HG03175 (cell line): ENCODE measurements at regions not wholly inside any gene's neighbourhood (a gene's known extent, or its start where the extent isn't known, plus 50 kb on each side); places are given as distances from the start of the nearest gene placed in this dataset.

Source experiments
- ATAC-seq: cut with Tn5 transposase; IDR thresholded peaks from one replicate; pipeline ENCODE4 v1.9.1; 2021; ENCODE audit warnings: mild to moderate bottlenecking, moderate library complexity; ENCODE audit not compliant: unreplicated experiment

DNA sequence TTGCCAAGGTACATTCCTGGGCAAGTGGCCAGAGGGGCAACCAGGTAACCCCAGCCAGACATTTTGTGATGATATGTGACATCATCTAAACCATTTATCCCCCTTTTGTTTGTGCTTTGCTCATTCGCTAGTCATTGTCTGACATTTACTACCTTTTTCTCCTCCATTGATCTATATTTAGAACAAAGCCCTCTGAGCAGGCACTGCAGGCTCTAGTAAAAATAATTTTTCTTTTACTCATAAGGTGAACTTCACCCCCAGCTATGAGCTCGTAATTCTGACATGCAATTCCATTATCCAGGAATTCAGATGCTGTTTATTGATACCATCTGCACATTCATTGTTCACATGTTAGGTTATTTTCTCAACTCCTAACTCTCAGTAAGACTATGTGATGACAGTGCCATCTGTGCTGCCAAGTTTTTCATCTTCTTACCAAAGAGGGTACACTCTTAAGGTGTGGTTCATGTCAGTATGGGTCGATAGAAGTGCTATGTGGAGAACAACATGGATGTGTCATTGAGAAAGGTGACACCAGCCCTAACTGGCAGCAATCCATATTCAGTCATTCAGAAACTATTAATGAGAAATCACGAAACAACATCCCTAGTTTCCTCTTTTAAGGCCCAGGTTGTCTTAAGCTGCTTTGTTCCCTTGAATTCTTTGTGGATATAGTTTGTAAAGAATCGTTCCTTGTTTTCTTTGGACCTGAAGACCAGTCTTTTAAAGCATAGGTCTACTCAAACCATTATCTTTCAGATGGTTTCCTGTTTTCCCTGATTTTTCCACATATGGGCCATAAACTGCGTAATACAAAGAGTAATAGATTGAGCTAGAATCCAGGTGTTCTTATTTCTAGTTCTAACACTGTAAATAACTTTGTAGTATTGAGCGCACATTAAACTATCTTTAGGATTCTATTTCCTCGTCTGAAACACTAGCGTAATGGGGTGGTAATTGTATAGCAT, 978.1 kb upstream of the CDH2 start:
- no peak for ATAC-seq

DNA sequence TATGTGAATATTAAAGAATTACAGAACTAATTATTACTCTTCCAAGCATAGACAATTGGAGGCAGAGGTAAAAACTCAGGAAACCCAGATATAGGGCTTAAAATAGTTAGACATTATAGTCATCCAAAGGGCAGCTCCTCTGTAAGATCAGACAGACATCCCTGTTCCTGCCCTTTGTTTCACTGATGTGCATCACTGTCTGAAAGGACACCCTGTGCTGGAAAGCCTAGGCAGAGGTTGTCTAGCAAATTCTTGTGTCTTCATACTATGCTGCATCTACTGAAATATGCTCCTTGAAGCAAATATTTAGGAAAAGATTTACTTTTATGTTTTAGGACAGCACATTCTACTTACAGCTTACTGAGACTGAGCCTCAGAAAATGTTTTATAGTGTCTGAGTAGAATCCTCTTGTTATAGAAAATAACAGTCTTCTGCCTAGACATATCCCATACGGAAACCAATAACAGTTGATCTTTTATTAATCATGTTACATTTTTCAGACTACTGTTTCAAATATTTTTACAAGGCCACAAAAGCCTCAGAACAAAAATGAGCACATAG, 977.3 kb upstream of the CDH2 start:
- ATAC-seq: no peak

DNA sequence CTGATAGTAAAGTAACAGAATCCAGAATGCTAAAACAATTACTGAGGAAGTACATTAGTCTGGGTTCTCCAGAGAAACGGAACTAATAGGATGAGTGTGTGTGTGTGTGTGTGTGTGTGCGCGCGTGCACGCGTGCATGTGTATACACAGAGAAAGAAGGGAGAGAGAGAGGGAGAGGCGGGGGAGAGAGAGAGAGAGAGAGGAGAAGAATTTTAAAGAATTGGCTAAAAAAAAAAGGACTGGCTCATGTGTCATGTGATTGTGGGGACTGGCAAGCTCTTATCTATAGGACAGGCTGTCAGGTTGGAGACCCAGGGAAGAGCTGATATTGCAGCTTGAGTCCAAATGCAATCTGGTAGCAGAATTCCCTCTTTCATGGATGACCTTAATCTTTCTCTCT, 976.2 kb upstream of the CDH2 start:
- ATAC-seq: no peak

DNA sequence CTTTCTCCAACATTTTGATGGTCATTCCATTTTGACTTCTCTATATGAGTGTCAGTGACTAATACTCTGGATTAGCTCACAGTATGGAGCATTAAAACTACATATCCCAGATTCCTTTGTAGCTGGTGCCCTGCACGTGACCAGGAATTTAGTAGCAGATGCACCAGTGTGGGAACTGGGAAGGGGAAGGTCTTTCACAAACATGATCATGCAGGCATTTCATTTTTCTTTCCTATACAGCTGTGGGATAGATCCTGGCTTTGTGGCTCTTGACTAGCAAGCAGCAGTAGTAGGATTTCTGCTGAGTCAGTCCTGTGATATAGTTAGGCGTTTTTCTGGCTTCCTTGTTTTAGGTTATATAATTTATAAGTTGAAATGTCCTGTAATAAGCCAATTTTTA, 971.0 kb upstream of the CDH2 start:
- no peak for ATAC-seq

DNA sequence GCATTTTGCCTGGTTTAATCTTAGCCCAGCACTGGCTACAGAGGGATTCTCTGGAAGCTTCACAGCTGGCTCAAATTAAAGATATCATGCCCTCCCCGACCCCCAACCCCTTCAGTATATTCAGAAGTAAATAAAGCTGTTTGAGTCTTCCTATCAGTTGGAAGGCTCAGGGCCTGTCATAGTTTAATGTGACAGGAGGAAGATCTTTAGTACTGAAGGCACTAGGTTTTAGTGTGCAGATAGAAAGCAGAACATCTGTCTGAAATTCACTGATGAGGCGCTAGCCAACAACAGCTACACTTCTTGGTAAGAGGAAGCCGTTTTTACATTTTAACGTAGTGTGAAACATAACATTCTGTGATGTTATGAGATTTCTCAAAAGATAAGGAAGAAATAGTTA, 969.1 kb upstream of the CDH2 start:
- no peak for ATAC-seq

DNA sequence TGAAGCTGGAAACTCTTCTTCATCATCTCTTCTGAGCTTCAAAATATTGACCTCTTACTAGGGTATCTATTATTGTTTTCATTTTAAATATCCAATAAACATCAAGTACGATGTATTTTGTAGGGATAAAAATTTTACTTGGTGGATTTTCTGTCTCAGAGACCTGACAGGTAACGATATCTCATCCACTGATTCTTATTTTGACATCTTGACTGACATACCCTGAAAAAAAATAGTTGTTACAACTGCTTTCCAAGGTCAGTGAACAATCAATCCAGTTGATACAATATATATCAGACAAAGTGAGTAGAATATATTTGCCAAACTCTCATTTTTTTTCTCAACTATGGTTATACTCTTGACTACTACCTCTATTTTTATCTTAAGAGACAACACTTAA, 963.7 kb upstream of the CDH2 start:
- no peak for ATAC-seq

DNA sequence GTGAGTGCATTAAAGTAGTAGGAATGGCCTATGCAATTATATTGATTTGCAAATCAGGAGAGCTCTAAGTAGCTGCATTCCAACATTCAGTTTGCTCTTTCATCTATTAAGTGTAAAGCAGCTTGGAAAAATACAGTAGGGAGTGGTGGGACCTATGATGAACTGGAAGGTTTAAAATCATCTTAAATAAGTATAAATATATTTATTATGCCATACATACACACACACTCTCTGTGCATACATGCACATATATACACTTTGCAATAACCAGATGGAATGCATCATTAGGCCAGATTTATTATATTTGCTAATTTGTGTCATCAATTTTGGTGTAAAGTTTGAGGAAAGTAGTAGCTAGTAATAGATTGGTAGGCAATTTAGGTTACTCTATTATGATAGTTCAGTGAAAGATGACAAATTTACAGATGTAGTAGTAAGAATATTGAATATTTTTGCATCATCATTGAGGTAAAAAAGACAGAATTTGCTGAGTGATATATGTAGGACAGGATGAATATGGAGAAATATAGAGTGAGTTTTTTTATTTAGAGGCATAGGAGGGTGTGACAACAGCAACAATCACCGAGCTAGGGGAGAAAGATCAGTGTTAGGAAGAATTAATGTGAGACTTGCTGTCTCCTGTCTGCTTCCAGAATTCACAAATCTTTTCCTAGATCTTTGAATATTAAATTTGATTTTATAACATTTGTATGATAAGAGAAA, 961.0 kb upstream of the CDH2 start:
- ATAC-seq: no peak

DNA sequence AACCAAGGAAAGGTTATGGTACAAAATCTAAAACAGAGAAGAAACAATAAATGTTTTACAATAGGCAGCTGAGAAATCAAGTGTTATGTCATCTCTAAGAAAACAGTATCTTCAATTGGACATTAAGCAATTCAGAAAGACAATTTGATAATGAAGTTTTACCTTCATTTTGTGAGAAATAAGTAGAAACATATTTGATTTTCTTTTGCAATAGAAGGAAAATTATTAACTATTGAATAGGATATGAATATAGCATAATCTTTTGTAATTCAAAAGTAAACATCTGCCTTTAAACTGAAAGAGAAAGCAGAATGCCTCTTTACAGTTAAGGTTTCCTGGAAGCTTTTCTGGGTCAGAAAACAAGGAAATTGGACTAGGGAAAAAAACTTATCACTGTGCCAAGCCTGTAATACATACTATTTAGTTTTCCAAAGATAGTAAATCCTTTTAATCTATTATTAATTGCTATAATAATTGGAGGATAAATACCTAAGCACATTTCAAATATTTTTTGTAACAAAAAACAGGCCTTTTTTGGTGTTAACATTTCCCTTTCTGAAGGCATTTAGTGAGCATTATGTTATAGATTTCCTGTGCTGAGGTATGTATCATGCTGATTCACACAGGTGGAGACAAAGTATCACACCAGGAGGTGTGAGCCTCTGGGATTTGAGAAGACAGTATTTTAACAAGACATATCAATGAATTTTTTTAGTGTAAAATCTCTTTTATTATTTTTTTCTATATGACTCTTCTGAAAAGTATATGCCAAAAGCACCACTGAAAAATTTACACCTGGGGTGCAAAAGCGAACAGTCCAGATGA, 947.0 kb upstream of the CDH2 start:
- no peak for ATAC-seq

DNA sequence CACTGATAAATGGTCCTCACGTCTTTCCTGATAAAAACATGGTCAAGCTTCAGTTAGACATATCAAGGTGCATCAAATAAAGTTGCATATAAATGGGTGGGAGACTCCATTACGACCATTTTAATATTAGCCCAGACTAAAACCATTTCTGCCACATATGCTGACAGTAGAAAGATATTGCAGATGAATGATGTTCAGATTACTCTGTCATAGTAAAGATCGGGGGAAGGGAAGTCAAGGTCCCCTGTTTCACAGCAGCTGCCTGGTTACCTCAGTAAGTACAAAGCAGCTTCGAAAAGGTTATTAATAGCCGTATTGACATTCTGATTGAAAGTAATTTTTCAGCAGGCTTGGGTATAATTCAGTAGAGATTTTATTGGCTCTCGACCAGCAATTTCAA, 927.7 kb upstream of the CDH2 start:
- ATAC-seq: no peak

DNA sequence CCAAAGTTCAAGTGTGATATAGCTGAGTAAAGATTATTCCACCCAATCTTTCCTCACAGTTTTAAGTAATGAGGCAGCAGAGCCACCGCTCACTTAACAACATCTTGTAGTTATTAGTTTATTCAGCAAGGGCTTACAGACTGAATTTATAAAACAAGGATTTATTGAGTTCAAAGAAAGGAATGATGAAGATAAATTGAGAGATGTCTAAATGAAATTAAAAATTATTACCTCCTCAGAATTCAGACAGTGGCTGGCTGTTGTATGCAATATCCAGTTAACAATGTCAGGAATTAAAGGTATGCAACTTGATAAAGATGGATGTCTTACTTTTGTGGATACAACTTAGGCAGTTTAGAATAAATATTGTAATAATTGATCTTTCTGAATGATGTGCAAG, 927.3 kb upstream of the CDH2 start:
- no peak for ATAC-seq

DNA sequence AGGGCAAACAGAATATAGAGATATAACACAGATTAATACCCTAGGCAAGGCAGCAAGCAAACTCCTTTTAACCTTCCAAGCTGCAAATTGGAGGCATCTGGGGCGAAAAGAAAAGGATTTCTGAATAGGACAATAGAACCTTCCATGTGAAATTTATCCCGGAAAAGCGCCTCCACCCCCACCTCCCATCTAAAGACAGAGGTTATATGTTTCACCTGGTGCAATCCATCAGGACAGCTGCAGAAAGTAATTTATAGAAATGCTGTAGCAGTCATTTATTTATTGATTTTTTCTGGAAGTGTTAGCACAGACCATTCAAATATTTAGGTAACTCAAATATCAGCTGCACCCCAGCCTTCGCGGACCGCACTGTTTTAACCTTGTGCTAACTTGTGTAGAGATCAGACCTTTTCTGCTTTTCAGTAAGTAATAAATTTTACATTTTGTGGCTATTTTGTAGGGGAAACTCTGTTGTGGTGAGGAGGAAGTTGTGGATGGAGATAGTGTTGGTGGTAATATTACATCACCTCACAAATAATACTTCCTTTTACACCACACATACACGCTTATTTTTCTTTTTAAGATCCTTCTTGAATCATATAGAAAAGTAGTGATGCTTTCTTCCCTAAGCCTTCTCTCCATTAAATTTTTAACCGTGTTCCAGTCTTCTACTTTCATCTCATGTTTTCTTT, 919.3 kb upstream of the CDH2 start:
- no peak for ATAC-seq

DNA sequence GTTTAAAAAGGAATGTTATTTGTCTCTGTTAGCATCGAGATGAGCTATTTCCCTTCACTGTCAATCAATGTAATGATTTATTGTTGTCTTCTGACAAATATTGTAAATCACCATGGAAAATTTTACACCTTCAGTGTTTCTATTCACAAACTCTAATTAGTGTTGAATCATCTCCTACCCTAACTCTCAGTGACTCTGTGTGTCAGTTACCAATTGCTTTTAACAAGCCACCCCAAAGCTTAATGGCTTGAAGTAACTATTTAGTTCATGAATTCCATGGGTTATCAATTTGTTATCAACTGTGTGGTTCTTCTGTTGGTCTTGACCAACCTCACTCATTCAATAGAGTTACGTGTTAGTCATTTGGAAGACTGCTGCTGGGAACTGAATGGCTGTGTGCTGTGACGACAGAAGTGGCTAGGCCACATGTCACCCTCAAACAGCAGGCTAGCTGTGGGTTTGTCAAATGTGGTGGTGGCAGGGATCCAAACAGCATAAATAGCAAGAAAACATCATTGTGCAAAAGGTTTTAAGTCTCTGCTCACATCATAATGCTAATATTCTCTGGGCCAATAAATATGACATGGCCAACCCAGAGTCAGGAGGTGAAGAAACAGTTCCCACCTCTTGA, 910.8 kb upstream of the CDH2 start:
- ATAC-seq: no peak

DNA sequence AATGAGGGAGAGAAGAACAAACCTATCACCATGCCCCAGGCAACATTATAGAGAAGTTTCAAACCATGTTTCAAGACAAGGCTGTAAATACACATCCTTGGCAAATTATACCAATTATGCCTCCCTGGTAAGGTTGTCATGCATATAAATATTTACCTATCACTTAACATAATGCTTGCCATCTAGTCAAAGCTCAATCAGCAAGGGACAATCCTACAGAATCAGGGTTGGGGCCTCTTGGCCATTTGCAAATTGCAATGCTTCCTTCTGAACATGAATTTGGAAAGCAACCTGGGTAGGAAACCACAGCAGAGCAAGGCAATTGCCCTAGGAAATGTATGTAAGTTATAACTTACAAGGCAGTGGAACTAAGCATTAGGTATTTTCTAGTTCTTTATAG, 907.2 kb upstream of the CDH2 start:
- no peak for ATAC-seq

DNA sequence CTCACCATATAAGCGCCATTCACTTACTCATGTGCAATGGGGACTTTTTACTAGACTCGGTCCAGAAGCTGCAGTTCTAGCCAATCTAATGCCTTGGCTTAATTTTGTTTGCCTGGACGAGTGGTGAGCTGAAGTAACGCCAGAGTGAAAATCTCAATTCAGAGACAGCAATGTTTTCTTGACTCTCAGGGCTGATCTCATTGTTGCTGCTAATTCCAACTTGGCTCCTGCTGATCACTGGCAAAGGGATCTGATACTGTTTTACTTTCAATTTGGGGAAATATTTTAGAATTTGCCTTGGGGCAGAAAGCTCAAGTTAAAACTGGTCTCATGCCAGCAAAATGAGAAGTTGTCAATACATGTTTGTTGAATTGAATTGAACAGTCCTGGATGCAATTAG, 906.6 kb upstream of the CDH2 start:
- ATAC-seq: no peak

DNA sequence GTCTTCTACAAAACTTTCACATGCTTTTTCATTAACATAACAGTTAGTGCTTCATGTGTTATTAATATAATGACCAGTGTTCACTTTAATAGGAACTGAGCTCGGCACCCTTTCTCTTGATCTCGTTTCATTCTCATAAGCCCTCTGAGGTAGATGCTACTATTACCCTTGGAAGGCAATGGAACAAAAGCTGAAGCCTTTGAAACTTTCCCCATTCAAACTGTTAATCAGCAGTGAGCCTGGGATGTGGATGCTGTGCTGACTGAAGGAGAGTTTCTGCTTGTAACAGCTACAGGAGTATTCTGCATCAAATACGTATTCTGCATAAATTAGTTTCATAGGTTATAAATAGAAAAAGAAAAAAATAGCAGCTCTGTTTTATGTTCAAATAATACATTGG, 904.0 kb upstream of the CDH2 start:
- ATAC-seq: no peak

DNA sequence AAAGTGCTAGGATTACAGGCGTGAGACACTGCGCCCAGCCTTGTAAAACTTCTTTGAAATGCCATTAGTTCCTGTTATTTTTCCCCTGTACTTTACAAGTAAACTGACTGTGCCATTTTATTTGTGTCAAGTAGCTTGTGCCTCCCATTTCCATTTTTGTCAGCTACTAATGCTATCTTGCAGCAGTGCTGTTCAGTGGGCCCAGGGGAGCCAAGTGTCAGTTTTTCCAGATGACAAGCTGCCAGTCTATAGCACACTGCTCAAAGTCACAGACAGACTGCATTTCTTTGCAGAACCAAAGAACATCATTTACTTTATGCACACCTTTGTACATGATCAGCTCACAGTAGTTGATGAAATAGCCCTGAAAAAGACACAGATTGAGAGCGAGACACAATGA, 901.3 kb upstream of the CDH2 start:
- no peak for ATAC-seq

DNA sequence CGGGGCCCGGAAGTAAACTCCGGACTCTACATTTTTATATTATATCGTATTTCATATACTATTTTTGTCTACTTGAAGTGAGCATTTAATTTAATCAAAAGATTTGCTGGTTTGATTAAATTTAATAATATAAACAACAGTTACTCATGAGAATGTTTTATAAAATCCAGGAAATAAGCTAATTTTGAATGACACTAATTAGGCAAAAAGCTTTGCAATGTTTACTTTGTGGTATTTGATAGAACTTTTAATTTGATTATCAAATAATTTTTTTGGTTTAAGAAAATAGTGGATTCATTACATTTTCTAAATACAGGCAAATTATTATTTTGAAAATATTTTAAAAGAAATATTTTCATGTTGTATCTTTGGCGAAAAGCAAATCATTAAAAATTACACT, 900.4 kb upstream of the CDH2 start:
- no peak for ATAC-seq

DNA sequence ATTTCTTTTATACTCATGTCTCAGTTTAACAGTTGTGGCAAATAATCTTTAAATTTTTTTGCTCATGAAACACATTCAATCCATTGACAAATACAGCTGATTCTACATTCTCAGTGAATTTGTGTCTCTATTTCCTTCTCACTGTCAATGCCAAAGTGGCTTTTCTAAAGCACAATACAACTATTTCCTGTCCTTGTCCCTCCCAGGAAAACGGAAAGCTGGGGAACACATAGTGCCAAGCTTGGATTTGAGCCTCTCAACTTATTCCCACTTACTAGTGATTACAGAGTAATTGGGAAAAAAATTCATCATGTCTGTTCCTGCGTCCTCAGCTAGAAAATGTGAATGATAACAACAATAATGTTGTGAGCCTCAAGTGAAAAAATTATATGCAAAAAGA, 899.7 kb upstream of the CDH2 start:
- ATAC-seq: no peak

DNA sequence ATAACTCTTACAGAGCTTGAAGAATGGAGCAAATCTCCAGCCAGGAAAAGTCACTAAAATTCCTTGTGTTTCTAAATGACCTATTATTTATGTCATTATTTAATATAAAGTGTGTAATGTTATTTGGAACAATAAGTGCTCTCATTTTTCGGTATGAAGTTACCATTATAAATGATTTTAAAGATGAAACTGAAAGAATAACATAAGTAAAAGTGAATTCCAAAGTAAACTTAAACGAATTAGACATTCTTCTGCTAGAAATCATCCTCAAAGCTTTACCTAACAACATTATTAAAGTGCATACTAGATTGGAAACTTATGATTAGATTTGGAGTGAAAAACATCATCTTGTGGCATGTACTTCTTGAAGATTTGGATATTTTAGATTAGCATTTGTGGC, 897.2 kb upstream of the CDH2 start:
- no peak for ATAC-seq

DNA sequence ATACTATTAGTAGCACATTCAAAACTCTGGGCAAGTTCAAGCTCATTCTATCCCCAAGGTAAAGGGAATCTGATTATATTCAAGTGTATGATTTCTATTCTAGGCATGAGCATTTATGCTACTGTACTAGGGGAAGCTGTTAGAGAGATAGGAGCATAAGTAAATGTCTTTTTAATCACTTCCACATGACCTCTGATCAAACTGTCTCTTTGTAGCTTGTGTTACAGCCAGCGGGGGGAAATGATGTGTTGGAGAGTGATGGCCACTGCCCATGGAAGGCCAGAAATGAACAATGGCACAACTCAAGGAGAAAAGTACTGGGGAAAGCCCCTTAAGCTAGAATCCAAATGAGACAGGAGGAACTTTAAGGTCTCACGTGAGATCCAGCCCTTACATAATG, 894.9 kb upstream of the CDH2 start:
- ATAC-seq: no peak
